ENCODE measurements at regions not wholly inside any gene's neighbourhood (a gene's known extent, or its start where the extent isn't known, plus 50 kb on each side); places are given as distances from the start of the nearest gene placed in this dataset.
"Not testable (repeated sequence)": the region's sequence is repeated elsewhere in the genome, so short reads cannot be mapped to it uniquely, and the experiment has no call there.

GRCh38 chr5:165029099-165029870 lies 1523.9 kb downstream of the MAT2B start:
- Histone ChIP-seq H3K27me3 (ENCODE audit: control insufficient read depth, insufficient read depth, low read length) (no peaks in the 10 kb centered on the region), H3K36me3 (ENCODE audit: control insufficient read depth, insufficient read depth, low read length) (no peaks in the 10 kb centered on the region), H3K4me3 (ENCODE audit: low read depth, low read length) (no peak overlapping the region)
- FAIRE-seq (no peak), DNase-seq (ENCODE audit: low read depth) (no peak)
- TF ChIP-seq CTCF (IDR thresholded peaks at IDR 0.05; ENCODE audit: insufficient read depth, low read length, severe bottlenecking): no peak

- Histone ChIP-seq H3K4me3 (ENCODE audit: low read depth, low read length) (no peak overlapping the region), H3K36me3 (ENCODE audit: control insufficient read depth, insufficient read depth, low read length) (no peaks in the 10 kb centered on the region), H3K27me3 (ENCODE audit: control insufficient read depth, insufficient read depth, low read length) (no peaks in the 10 kb centered on the region)
- DNase-seq (ENCODE audit: low read depth) (no peak), FAIRE-seq (no peak)
- TF ChIP-seq CTCF (IDR thresholded peaks at IDR 0.05; ENCODE audit: insufficient read depth, low read length, severe bottlenecking): no peak
Observed at GRCh38 chr5:165030971-165031370, 1525.6 kb downstream of the MAT2B start.

- no peak overlapping the region for H3K4me3 ChIP-seq (ENCODE audit: low read depth, low read length)
- DNase-seq (ENCODE audit: low read depth): no peak
- no peaks in the 10 kb centered on the region for H3K27me3 ChIP-seq (ENCODE audit: control insufficient read depth, insufficient read depth, low read length)
- FAIRE-seq: no peak
- H3K36me3 ChIP-seq (ENCODE audit: control insufficient read depth, insufficient read depth, low read length): no peaks in the 10 kb centered on the region
- no peak for TF ChIP-seq CTCF (IDR thresholded peaks at IDR 0.05; ENCODE audit: insufficient read depth, low read length, severe bottlenecking)
Observed at GRCh38 chr5:165031371-165031770, 1526.0 kb downstream of the MAT2B start.

GRCh38 chr5:165035520-165035919 lies 1530.1 kb downstream of the MAT2B start:
- H3K4me3 ChIP-seq (ENCODE audit: low read depth, low read length): no peak overlapping the region
- H3K27me3 ChIP-seq (ENCODE audit: control insufficient read depth, insufficient read depth, low read length): no peaks in the 10 kb centered on the region
- no peaks in the 10 kb centered on the region for H3K36me3 ChIP-seq (ENCODE audit: control insufficient read depth, insufficient read depth, low read length)
- no peak for TF ChIP-seq CTCF (IDR thresholded peaks at IDR 0.05; ENCODE audit: insufficient read depth, low read length, severe bottlenecking)
- DNase-seq (ENCODE audit: low read depth): peak; percentile 6
- FAIRE-seq: no peak

- FAIRE-seq: no peak
- DNase-seq (ENCODE audit: low read depth): no peak
Observed at GRCh38 chr5:165039748-165040147, 1534.3 kb downstream of the MAT2B start.

GRCh38 chr5:165045941-165046340 lies 1540.5 kb downstream of the MAT2B start:
- H3K4me3 ChIP-seq (ENCODE audit: low read depth, low read length); H3K27me3 ChIP-seq (ENCODE audit: control insufficient read depth, insufficient read depth, low read length); H3K36me3 ChIP-seq (ENCODE audit: control insufficient read depth, insufficient read depth, low read length); DNase-seq (ENCODE audit: low read depth); FAIRE-seq: not testable (repeated sequence)

More at GRCh38 chr5:165039748-165040147, 1534.3 kb downstream of the MAT2B start:
- Histone ChIP-seq H3K27me3 (ENCODE audit: control insufficient read depth, insufficient read depth, low read length) (no peaks in the 10 kb centered on the region), H3K4me3 (ENCODE audit: low read depth, low read length) (no peak overlapping the region), H3K36me3 (ENCODE audit: control insufficient read depth, insufficient read depth, low read length) (no peaks in the 10 kb centered on the region)
- no peak for TF ChIP-seq CTCF (IDR thresholded peaks at IDR 0.05; ENCODE audit: insufficient read depth, low read length, severe bottlenecking)

Measured in bronchial epithelial cell (primary cell).